ENCODE measurements at regions not wholly inside any gene's neighbourhood (a gene's known extent, or its start where the extent isn't known, plus 50 kb on each side); places are given as distances from the start of the nearest gene placed in this dataset.

DNA sequence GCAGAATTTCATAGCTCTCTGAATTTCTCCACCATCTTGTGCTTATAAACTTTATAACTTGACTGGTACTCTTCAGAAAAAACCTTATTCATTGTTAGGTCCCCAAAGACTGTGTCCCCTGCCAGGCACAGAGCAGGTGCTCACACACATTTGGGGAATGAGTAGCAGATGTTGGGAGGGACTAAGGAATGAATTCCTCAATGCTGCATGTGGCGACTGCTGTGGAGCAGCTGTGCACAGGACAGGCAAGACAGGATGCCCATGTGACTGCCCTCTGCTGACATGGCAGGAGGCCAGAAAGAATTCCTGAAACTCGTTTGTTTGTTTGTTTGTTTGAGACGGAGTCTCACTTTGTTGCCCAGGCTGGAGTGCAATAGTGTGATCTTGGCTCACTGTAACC lies 122.3 kb upstream of the ITGA6 start:
- no peak for TF ChIP-seq SUZ12 (IDR thresholded peaks at IDR 0.05; ENCODE audit: extremely low read depth, insufficient read depth, insufficient read length)
- no peak for TF ChIP-seq YY1 (IDR thresholded peaks at IDR 0.05; ENCODE audit: insufficient read depth, insufficient read length)

Data from NT2/D1 (cell line).